HG02885 (cell line): ENCODE measurements at regions not wholly inside any gene's neighbourhood (a gene's known extent, or its start where the extent isn't known, plus 50 kb on each side); places are given as distances from the start of the nearest gene placed in this dataset.

Experiments used
- ATAC-seq: cut with Tn5 transposase; IDR thresholded peaks from one replicate; pipeline ENCODE4 v1.9.1; 2021; ENCODE audit warnings: mild to moderate bottlenecking; ENCODE audit not compliant: unreplicated experiment, poor library complexity

DNA sequence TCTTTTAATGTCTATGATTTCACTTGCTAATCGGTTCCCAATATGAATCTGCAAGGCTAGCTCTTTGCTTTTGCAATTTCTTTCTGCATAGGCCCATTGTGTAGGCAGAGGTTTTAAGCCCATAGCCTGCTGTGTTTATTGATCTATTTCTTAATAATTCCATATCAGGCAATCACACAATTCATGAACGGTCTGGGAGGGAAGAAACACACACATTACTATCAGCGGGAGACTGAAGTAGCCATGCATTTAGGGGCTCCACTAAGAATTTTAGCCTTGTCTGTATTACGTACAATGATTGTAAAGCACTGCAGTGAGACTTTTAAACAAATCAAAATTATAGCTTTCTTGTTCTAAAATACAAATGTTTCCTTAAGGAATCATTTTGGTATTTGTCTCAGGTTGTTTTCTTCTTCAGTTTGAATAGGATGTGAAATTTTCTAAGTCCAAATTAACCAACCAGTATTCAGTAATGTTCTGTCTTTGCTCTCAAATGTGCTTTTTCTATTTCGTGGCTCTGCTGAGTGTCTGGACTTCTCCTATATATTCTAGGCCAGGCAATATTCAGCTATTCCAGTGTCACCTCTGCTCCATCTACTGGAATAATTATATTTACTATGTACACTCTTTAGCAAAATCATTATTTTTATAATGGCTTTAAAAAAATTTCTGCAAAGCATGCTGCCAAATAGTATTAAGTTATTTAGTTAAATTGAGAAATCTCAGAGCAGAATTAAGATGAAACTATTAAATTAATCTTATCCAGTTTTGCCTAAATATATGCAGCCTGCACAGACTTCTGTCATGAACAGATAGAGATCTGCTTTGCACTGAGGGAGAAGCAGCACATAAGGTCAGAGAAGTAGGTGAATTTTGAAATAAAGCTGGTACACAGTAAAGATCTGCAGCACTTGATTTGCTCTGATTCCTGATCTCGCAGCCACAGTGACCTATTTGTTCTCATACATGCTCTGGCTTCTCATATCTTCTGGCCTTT, 103.0 kb upstream of the NAALADL2 start:
- ATAC-seq: no peak

DNA sequence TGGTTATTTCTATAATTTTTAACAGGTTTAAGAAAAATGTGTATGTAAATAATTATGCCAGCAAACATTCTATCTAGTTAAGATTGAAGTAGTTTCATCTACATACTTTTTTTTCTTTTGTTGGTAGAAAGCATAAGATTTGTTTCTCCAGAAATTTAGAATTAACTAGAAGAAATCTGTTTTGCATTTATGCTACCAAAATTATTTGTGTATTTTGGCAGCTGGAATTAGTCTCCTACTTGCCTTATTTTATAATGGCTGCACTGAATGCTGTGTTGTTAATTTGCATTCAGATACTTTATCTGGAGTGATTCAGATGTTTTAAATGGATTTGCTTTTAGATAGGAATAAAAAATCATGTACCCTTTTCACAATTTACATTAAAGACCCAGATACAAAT, 100.2 kb upstream of the NAALADL2 start:
- no peak for ATAC-seq

DNA sequence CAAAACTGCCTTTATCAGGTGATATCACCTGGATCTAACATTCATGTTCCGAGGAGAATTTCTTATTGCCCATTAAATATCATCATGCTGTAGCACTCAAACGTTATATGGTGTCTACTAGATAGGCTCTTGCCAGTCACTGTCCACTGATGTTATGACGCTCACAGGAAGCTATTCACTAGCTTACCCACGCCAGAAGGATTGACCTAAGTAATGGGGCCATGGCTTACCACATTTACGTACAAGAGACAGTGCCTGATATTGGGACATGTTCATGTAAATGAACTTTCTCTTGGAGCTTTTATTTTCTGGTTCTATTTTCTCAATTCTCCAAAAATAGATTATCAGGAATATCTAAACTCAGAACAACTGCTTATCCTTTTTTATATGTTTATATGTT, 91.7 kb upstream of the NAALADL2 start:
- no peak for ATAC-seq

DNA sequence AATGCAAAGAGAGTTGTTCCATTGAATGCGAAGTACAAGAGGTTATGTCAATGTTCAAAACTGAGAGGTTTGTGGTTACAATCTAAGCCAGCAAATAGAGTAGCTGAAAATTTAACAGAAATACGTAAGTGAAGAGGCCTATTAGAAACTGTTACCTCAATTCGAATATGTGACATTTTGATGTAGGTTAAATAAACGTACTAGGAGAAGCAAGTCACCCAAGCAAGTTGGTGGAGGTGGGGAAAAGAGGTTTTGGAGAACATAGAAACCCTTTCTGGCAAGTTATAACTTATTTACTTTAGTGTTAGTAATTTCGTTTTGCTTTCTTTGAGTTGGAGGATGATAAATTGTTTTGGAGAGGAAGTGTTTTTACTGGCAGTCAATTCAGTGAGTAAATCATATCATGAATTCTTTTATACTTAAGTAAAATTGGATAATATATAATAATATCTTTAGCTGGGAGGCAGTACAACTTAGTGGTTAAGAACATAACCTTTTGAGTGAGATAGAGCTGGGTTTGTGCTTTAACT, 91.2 kb upstream of the NAALADL2 start:
- ATAC-seq: no peak

DNA sequence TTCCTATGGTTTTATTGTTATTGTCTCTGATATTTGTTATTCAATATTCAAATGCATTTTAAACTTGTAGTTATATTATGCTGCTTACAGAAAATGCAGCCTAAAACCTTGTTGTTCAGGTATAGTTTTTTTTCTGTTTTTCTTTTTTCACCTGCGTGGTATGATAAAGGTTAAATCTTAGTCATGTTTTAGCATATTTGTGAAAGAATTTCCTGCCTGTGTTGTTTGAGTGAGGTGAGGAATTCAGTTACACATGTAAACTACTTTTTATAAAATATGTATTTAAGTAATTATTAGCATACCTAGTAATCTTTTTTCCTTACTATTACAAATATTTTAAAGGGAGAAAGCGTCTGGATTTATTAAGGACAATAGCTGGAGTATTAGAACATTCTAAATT, 90.0 kb upstream of the NAALADL2 start:
- no peak for ATAC-seq

DNA sequence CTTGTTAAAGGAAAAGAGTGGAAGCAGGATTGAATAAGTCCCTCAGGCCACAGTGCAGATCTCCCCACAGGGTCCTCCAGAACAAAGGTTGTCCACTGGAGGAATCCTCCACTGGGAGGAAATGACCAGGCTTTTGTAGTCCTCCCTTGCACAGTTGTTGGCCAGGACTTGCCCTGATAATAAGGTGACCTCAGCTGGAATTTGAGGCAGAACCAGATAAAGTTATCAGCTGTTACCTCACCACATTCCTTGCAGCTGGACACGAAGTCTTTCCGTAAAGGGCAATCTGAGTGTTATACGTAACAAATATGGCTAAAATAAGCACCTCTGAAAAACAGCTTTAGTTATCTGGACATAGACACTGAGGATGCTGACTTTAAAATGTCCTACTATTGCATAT, 83.5 kb upstream of the NAALADL2 start:
- ATAC-seq: no peak

DNA sequence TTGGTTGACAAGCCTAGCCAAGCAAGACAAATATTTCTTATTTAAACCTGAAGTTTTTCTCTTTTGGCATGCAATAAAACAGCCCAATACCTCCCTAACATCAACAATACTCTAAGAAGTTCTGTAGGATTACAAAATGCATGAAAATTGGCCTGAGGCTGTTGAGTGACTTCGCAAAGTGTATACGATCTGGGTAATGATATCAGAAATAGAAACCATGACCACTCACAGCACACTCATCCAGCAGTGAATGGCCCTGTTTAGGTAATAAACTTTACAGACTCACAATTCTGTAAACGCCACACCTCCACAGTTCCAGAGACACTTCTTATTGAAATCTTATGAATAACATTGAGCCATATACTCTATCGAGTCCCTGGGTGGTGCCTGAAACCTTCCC, 83.0 kb upstream of the NAALADL2 start:
- ATAC-seq: no peak

DNA sequence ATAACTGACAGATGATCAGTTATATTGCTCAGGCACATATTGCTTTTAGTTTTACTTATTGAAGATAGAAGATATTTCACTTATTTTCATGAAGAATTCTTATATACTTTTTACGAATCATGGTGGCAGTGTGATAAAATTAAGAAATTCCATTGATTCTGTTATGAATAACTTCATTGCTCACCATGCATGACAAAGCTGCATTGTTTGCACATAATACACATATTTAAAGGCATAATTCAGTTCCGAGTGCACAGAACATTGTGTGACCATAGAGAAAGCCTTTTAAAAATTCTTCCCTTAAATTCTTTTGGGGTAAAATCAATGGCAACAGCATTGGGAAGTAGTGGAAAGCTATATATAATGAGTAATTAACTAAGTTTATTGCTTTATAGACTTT, 82.5 kb upstream of the NAALADL2 start:
- ATAC-seq: no peak

DNA sequence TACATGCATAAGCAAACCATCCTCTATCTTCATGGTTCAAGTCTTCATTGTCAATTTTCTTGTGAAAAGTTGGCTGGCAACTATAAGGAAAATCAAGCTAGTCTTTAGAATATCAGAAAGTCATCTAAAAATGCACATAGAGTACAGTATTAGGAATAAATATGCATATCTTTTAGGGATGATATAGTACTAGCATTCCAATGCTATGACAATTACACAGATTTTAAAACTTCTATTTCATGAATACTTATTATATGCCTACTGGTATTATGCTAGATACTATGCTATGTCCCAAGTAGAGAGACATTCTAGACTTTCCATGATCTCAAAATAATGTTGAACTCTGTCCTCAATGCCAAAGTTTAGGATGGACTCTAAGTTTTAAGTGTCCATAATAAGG, 81.3 kb upstream of the NAALADL2 start:
- no peak for ATAC-seq

DNA sequence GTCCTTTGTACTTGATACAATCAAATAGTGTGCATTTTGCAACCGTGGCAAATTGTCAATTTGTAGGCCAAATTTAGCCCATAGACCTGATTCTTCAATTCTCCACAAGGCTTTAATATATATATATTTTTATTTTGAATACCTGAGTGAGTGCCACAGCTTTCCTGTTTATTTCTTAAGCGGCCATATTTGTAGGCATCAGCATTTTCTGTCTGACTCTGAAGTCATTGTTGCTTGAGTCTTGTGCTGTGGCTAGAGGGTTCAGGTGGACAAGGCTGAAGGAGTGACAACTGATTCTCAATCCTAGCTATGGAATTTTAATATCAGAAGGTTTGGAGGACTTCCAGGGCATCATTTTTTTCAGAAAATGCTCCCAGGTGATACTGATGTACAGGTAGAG, 75.6 kb upstream of the NAALADL2 start:
- ATAC-seq: no peak

DNA sequence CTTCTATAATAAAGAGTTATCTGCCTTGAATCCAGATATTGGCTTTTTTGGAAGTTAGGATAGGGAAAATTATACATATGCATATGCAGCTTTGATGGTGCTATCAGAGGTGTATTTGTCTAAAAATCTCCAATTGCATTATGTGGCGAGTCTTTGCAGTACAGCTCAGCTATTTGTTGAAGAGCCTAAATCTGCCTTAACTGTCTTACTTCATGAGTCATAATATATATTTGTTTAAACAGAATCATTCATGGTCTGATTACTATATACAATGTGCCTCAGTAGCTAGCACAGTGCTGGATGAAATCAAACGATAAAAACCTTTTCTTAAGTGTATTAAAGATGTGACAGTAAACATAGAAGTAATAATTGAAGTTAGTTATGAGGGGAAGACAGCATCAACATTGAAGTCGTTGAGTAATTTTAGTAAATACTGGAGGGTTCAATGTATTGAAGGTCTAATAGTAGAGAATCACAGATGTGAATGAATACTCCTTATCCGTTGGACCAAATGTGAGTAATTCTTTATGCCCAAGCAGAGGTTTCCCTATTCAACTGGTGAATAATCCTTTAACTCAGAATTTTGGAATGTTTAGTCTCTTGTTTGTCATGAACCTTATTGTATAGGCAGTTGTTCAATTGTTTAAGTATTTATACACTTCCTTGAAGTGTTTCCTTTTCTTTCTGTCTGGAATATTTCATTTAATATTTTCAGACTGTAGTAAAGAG, 74.8 kb upstream of the NAALADL2 start:
- no peak for ATAC-seq

DNA sequence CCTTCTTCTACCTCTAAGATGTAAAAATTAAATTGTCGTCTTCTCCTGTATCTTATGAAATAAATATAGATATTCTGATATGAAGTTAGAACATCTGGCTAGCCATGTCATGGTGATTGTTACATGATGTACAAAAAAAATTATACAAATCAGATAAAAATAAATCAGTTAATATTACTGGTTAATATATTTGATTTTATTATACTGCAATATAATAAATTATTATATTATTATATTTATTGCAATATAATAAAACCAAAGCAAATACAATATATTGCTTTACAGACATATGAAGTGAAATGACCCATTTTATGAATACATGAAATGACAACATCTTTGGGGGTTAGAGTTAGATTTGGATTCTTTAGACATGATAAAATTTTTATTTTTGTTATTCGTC, 72.3 kb upstream of the NAALADL2 start:
- ATAC-seq: no peak

DNA sequence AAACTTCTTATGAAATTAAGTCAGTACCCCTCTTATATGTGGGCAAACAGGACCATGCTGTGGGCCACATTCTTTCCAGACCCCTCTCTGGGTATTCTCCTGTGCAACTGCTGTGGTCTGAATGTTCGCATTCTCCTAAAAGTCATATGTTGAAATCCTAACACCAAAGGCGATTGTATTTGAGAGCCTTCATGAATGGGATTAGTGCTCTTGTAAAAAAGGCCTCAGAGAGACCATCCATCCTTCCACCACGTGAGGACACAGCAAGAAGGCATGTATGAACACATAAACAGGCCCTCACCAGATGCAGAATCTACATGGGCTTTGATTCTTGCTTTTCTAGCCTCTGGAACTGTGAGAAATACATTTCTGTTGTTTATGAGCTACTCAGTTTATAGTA, 68.0 kb upstream of the NAALADL2 start:
- ATAC-seq: no peak

DNA sequence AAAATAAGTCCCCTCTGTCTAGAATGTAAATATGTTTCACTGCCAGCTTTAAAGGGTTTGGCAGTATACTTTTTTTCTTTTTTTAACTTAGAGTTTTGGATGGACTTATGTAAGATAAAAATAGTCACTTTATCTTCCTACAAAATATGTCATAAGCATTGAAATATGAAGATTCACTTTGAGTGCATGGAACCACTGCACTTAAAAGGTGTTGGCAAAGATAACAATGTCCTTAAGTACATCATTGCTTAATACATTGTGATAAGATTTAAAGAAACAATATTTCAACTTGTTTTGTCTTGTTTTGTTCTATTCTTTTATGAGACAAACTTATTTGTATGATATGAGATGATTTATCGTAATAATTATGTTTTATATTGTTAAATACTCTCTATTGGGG, 66.3 kb upstream of the NAALADL2 start:
- ATAC-seq: no peak
